ENCODE measurements at regions not wholly inside any gene's neighbourhood (a gene's known extent, or its start where the extent isn't known, plus 50 kb on each side); places are given as distances from the start of the nearest gene placed in this dataset.

GRCh38 chr1:199811163-199811562 is 216.3 kb upstream of the NR5A2 start:
- POLR2A ChIA-PET = no interaction called here
- CTCF ChIA-PET = no interaction called here
- DNase-seq (ENCODE audit: low read depth, low spot score) = no peak
- no peak for TF ChIP-seq CTCF (IDR thresholded peaks at IDR 0.05; ENCODE audit: insufficient read depth, low read length, missing control alignments)
- no peak overlapping the region for H3K4me3 ChIP-seq (ENCODE audit: low read depth, low read length)

GRCh38 chr1:199813198-199813597 is 214.3 kb upstream of the NR5A2 start:
- DNase-seq (ENCODE audit: low read depth, low spot score) = no peak
- ChIA-PET CTCF (no interaction called here), POLR2A (no interaction called here)
- no peak for TF ChIP-seq CTCF (IDR thresholded peaks at IDR 0.05; ENCODE audit: insufficient read depth, low read length, missing control alignments)
- no peak overlapping the region for H3K4me3 ChIP-seq (ENCODE audit: low read depth, low read length)

GRCh38 chr1:199815947-199816346 is 211.6 kb upstream of the NR5A2 start:
- ChIA-PET CTCF (no interaction called here), POLR2A (no interaction called here)
- H3K4me3 ChIP-seq (ENCODE audit: low read depth, low read length) = no peak overlapping the region
- TF ChIP-seq CTCF (IDR thresholded peaks at IDR 0.05; ENCODE audit: insufficient read depth, low read length, missing control alignments) = no peak
- no peak for DNase-seq (ENCODE audit: low read depth, low spot score)

- CTCF ChIA-PET = no interaction called here
- peak; percentile 5 for DNase-seq (ENCODE audit: low read depth, low spot score)
- no peak for TF ChIP-seq CTCF (IDR thresholded peaks at IDR 0.05; ENCODE audit: insufficient read depth, low read length, missing control alignments)
- POLR2A ChIA-PET = no interaction called here
- H3K4me3 ChIP-seq (ENCODE audit: low read depth, low read length) = no peak overlapping the region
Observed at GRCh38 chr1:199817266-199817665, 210.2 kb upstream of the NR5A2 start.

GRCh38 chr1:199821029-199821779 is 206.3 kb upstream of the NR5A2 start:
- POLR2A ChIA-PET = no interaction called here
- H3K4me3 ChIP-seq (ENCODE audit: low read depth, low read length) = no peak overlapping the region
- TF ChIP-seq CTCF (IDR thresholded peaks at IDR 0.05; ENCODE audit: insufficient read depth, low read length, missing control alignments) = no peak
- DNase-seq (ENCODE audit: low read depth, low spot score) = no peak
- CTCF ChIA-PET = no interaction called here

GRCh38 chr1:199832451-199832850 is 195.1 kb upstream of the NR5A2 start:
- no peak for TF ChIP-seq CTCF (IDR thresholded peaks at IDR 0.05; ENCODE audit: insufficient read depth, low read length, missing control alignments)
- POLR2A ChIA-PET = no interaction called here
- H3K4me3 ChIP-seq (ENCODE audit: low read depth, low read length) = no peak overlapping the region
- CTCF ChIA-PET = interaction anchor here (0.9 kb wide), 1 partner anchor 10 kb away, joined by 3 read pairs; no protein-coding TSS in a partner anchor
- no peak for DNase-seq (ENCODE audit: low read depth, low spot score)

Data from AG04449 (cell line).